CD4-positive, alpha-beta memory T cell (primary cell): ENCODE measurements at regions not wholly inside any gene's neighbourhood (a gene's known extent, or its start where the extent isn't known, plus 50 kb on each side); places are given as distances from the start of the nearest gene placed in this dataset.
"Not testable (repeated sequence)": the region's sequence is repeated elsewhere in the genome, so short reads cannot be mapped to it uniquely, and the experiment has no call there.

Experiments
- CTCF ChIA-PET: fragments of 350-600 bp; sonication (Branson Sonifier 250); formaldehyde crosslinking; loops from one replicate; lab custom pipeline; 2021; ENCODE audit warnings: inconsistent platforms; ENCODE audit not compliant: partially characterized antibody; lab: Charles Lee
- POLR2A ChIA-PET: fragments of 350-600 bp; sonication (Branson Sonifier 250); formaldehyde crosslinking; loops from one replicate; lab custom pipeline; 2021; ENCODE audit not compliant: partially characterized antibody; lab: Charles Lee
- DNase-seq, 5 donors: peaks; one replicate each; pipeline versions ENCODE4 v3.0.0 to v3.0.0-alpha.2; 2020 to 2022; ENCODE audit warnings: mixed read lengths in 1 of 5
- H3K27ac ChIP-seq: one replicate; pipeline ENCODE4 v1.7.0; 2013; ENCODE audit warnings: low read depth, low read length
- H3K27me3 ChIP-seq: 2 replicates; pipeline ENCODE4 v1.7.0; 2013; ENCODE audit warnings: mild to moderate bottlenecking, low read length, moderate library complexity; ENCODE audit not compliant: insufficient read depth
- H3K36me3 ChIP-seq: 2 replicates; pipeline ENCODE4 v1.7.0; 2013; ENCODE audit warnings: mild to moderate bottlenecking, low read length, moderate library complexity; ENCODE audit not compliant: insufficient read depth
- H3K4me1 ChIP-seq: 2 replicates; pipeline ENCODE4 v1.7.0; 2013; ENCODE audit warnings: mild to moderate bottlenecking, low read length, moderate library complexity; ENCODE audit not compliant: insufficient read depth
- H3K4me3 ChIP-seq, 2 donors: one replicate each; pipeline ENCODE4 v1.7.0; 2013; ENCODE audit warnings: low read length in 2 of 2, mild to moderate bottlenecking in 1 of 2
- H3K9me3 ChIP-seq, 2 donors: one replicate each; pipeline ENCODE4 v1.7.0; 2013; ENCODE audit warnings: low read length in 2 of 2, control low read depth in 1 of 2; ENCODE audit not compliant: control insufficient read depth in 1 of 2
- H3K27ac Mint-ChIP-seq, 7 donors: one replicate each; pipeline ENCODE4 v1.8.0; 2020 to 2021; ENCODE audit warnings: mixed read lengths in 7 of 7, mild to moderate bottlenecking in 6 of 7, inconsistent platforms in 3 of 7, moderate library complexity in 3 of 7
- H3K27me3 Mint-ChIP-seq, 2 donors: one replicate each; pipeline ENCODE4 v1.8.0; 2020 to 2021; ENCODE audit warnings: mixed read lengths in 2 of 2
- H3K36me3 Mint-ChIP-seq, 2 donors: one replicate each; pipeline ENCODE4 v1.8.0; 2020 to 2021; ENCODE audit warnings: mixed read lengths in 2 of 2, inconsistent platforms in 1 of 2, mild to moderate bottlenecking in 1 of 2
- H3K4me1 Mint-ChIP-seq, 4 donors: one replicate each; pipeline ENCODE4 v1.8.0; 2020 to 2021; ENCODE audit warnings: mixed read lengths in 4 of 4, mild to moderate bottlenecking in 1 of 4
- H3K4me3 Mint-ChIP-seq, 8 donors: one replicate each; pipeline ENCODE4 v1.8.0; 2020 to 2021; ENCODE audit warnings: mixed read lengths in 8 of 8, mild to moderate bottlenecking in 7 of 8, moderate library complexity in 6 of 8, inconsistent platforms in 3 of 8
- H3K9me3 Mint-ChIP-seq, 8 donors: one replicate each; pipeline ENCODE4 v1.8.0; 2020 to 2021; ENCODE audit warnings: mixed read lengths in 8 of 8, mild to moderate bottlenecking in 5 of 8, inconsistent platforms in 3 of 8, moderate library complexity in 1 of 8
- intact Hi-C: fragments of 100-400 bp; cut with micrococcal nuclease; formaldehyde crosslinking; loops from one replicate; pipeline ENCODE4 v1.15.1; 2023

DNA sequence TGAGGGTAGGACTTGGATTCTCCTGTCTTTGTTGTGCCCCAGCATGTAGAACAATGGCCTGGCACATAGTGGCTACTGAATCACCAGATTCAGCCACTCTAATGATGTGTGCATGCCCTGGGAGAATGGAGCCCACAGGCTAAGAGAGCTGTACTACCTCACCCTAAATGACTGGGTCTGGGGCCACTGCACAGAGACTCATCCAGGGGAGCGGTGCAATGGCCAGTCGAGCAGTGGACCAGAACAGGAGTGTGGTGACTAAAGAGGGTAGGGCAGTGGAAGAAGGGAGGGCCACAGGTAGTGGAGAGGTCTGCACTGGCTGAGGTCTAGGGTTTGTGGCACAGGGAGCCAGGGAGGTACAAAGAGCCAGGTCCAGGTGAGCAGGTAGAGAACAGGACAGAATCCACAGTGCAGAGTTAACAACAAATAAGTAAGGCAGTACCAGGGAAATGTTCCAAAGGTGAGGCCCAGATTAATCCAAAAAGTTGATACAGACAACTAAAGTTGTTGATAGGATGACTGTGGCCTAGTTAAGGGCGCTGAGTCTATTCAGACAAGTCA, 142.7 kb upstream of the ATP11B start:
- ChIA-PET POLR2A (no interaction called here), CTCF (no interaction called here)
- Mint-ChIP-seq H3K4me3 (no peak overlapping the region), H3K36me3 (no peaks in the 10 kb centered on the region), H3K27ac (no peak overlapping the region), H3K27me3 (peaks cover 12 to 15% of the 10 kb centered on the region in 2 donors), H3K9me3 (peaks cover 0 to 2% (median 0%) of the 10 kb centered on the region in 8 donors), H3K4me1 (no peaks in the 10 kb centered on the region)
- intact Hi-C loops: no loop called here
- Histone ChIP-seq H3K27ac (no peak overlapping the region), H3K36me3 (no peaks in the 10 kb centered on the region), H3K9me3 (no peaks in the 10 kb centered on the region), H3K4me1 (no peaks in the 10 kb centered on the region), H3K27me3 (no peaks in the 10 kb centered on the region), H3K4me3 (no peak overlapping the region)
- DNase-seq: no peak

DNA sequence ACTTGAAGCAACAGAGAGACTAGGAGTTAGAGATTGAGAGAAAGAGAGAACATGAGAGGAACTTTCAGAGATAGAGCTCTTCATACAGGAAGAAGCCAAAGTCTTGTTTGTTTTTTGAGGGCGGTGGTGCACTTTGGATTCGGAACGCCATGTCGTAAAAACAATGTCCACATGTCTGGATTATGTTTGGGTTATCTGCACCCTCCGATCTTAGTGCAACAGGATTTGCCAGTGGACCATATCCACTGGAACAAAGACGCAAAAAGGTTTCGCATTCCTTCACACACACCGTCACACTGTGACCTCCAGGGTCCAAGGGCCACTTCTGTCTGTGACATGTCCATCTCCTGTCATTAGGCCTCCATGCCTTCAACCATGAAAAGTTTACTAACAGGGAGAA, 141.8 kb upstream of the ATP11B start:
- ChIA-PET POLR2A (no interaction called here), CTCF (no interaction called here)
- no peak overlapping the region for H3K4me3 ChIP-seq
- H3K9me3 ChIP-seq: no peaks in the 10 kb centered on the region
- peaks cover 0 to 2% (median 0%) of the 10 kb centered on the region in 8 donors for H3K9me3 Mint-ChIP-seq
- H3K27ac Mint-ChIP-seq: no peak overlapping the region
- intact Hi-C loops: no loop called here
- peaks cover 10% of the 10 kb centered on the region in 2 donors for H3K27me3 Mint-ChIP-seq
- DNase-seq: no peak
- no peaks in the 10 kb centered on the region for H3K27me3 ChIP-seq
- H3K36me3 Mint-ChIP-seq: no peaks in the 10 kb centered on the region
- H3K4me1 Mint-ChIP-seq: no peaks in the 10 kb centered on the region
- no peaks in the 10 kb centered on the region for H3K4me1 ChIP-seq
- no peaks in the 10 kb centered on the region for H3K36me3 ChIP-seq
- no peak overlapping the region for H3K27ac ChIP-seq
- H3K4me3 Mint-ChIP-seq: no peak overlapping the region

DNA sequence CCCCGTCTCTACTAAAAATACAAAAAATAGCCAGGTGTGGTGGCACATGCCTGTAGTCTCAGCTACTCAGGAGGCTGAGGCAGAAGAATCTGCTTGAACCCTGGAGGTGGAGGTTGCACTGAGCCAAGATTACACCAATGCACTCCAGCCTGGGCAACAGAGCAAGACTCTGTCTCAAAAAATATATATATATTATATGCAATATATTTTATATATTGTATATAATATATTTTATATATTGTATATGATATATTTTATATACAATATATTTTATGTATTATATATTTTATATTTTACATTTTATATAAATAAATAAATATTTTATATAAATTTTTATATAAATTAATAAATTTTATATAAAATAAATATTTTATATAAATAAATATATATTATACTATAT, 140.2 kb upstream of the ATP11B start:
- DNase-seq, H3K27me3 ChIP-seq, H3K9me3 ChIP-seq, POLR2A ChIA-PET, H3K4me3 Mint-ChIP-seq, H3K36me3 ChIP-seq, intact Hi-C loops, H3K27ac ChIP-seq, H3K4me1 Mint-ChIP-seq, H3K4me3 ChIP-seq, H3K27ac Mint-ChIP-seq, H3K4me1 ChIP-seq, CTCF ChIA-PET, H3K27me3 Mint-ChIP-seq, H3K36me3 Mint-ChIP-seq, H3K9me3 Mint-ChIP-seq: not testable (repeated sequence)

DNA sequence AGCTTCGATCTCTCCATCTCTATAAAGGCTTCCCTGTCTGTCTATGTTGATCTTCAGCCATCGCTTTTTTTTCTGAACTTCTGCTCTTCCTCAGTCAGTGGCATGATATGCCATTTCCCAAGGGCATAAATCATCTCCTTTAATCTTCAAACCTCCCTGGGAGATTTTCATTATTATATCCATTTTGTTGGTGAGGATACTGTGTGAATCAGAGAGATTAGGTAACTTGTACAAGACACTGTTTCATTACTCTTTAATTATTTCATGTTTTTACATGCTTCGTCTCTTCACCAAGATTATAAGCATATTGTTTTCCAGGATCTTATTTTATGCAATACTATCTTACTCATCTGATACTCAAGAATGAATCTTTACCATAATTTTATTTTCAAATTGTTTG, 124.8 kb upstream of the ATP11B start:
- H3K27me3 ChIP-seq: no peaks in the 10 kb centered on the region
- Mint-ChIP-seq H3K4me1 (no peaks in the 10 kb centered on the region), H3K27me3 (peaks cover 16 to 18% of the 10 kb centered on the region in 2 donors), H3K9me3 (peaks cover 0 to 5% (median 0%) of the 10 kb centered on the region in 8 donors), H3K4me3 (no peak overlapping the region), H3K36me3 (no peaks in the 10 kb centered on the region), H3K27ac (no peak overlapping the region)
- no peak overlapping the region for H3K27ac ChIP-seq
- H3K9me3 ChIP-seq: no peaks in the 10 kb centered on the region
- no peaks in the 10 kb centered on the region for H3K36me3 ChIP-seq
- POLR2A ChIA-PET: no interaction called here
- no peak for DNase-seq
- no peaks in the 10 kb centered on the region for H3K4me1 ChIP-seq
- intact Hi-C loops: no loop called here
- H3K4me3 ChIP-seq: no peak overlapping the region
- CTCF ChIA-PET: no interaction called here

- peaks cover 0 to 5% (median 0%) of the 10 kb centered on the region in 8 donors for H3K9me3 Mint-ChIP-seq
- H3K27ac Mint-ChIP-seq: no peak overlapping the region
- Histone ChIP-seq H3K27me3 (no peaks in the 10 kb centered on the region), H3K27ac (no peak overlapping the region), H3K9me3 (no peaks in the 10 kb centered on the region), H3K36me3 (no peaks in the 10 kb centered on the region), H3K4me1 (no peaks in the 10 kb centered on the region), H3K4me3 (no peak overlapping the region)
- DNase-seq: no peak
- CTCF ChIA-PET: no interaction called here
- peaks cover 16 to 18% of the 10 kb centered on the region in 2 donors for H3K27me3 Mint-ChIP-seq
- H3K36me3 Mint-ChIP-seq: no peaks in the 10 kb centered on the region
- H3K4me1 Mint-ChIP-seq: no peaks in the 10 kb centered on the region
- intact Hi-C loops: no loop called here
- H3K4me3 Mint-ChIP-seq: no peak overlapping the region
- POLR2A ChIA-PET: no interaction called here
Measured at GRCh38 chr3:182668974-182669373, 124.3 kb upstream of the ATP11B start.

GRCh38 chr3:182671541-182671940, 121.8 kb upstream of the ATP11B start:
- CTCF ChIA-PET: interaction anchor here (0.8 kb wide), 1 partner anchor 12 kb away, joined by 3 read pairs; no protein-coding TSS in a partner anchor
- POLR2A ChIA-PET: no interaction called here
- DNase-seq: no peak
- no peaks in the 10 kb centered on the region for H3K9me3 ChIP-seq
- no peaks in the 10 kb centered on the region for H3K27me3 ChIP-seq
- no peak overlapping the region for H3K27ac Mint-ChIP-seq
- H3K36me3 Mint-ChIP-seq: no peaks in the 10 kb centered on the region
- peaks cover 0 to 5% (median 0%) of the 10 kb centered on the region in 8 donors for H3K9me3 Mint-ChIP-seq
- H3K36me3 ChIP-seq: no peaks in the 10 kb centered on the region
- no peak overlapping the region for H3K27ac ChIP-seq
- no peaks in the 10 kb centered on the region for H3K4me1 ChIP-seq
- peaks cover 14 to 17% of the 10 kb centered on the region in 2 donors for H3K27me3 Mint-ChIP-seq
- no peak overlapping the region for H3K4me3 ChIP-seq
- H3K4me3 Mint-ChIP-seq: no peak overlapping the region
- H3K4me1 Mint-ChIP-seq: no peaks in the 10 kb centered on the region
- intact Hi-C loops: no loop called here

DNA sequence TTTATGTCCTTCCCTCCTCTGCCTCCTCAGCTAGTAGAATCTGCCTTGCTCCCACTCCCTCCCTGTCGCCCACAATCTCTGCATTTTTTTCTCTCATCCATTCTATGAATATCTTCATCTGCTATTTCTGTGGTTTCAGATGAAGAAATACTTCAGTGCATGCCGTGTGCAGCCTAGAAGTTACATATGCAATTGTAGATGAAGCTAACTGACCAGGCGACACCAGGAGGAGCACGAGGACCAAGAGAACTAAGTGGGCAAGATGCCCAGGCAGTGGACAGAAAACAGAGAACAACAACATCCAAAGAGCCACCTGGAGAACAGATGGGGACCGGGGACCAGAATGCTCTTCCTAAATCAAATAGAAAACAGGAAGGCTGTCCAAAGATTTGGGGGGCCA, 121.4 kb upstream of the ATP11B start:
- Mint-ChIP-seq H3K27ac (no peak overlapping the region), H3K36me3 (no peaks in the 10 kb centered on the region), H3K9me3 (peaks cover 0 to 5% (median 0%) of the 10 kb centered on the region in 8 donors), H3K4me3 (no peak overlapping the region), H3K27me3 (peaks cover 14 to 17% of the 10 kb centered on the region in 2 donors), H3K4me1 (no peaks in the 10 kb centered on the region)
- Histone ChIP-seq H3K27me3 (no peaks in the 10 kb centered on the region), H3K4me1 (no peaks in the 10 kb centered on the region), H3K36me3 (no peaks in the 10 kb centered on the region), H3K27ac (no peak overlapping the region), H3K9me3 (no peaks in the 10 kb centered on the region), H3K4me3 (no peak overlapping the region)
- POLR2A ChIA-PET: no interaction called here
- no peak for DNase-seq
- CTCF ChIA-PET: interaction anchor here (0.8 kb wide), 1 partner anchor 12 kb away, joined by 3 read pairs; no protein-coding TSS in a partner anchor
- intact Hi-C loops: no loop called here
